ENCODE measurements at regions not wholly inside any gene's neighbourhood (a gene's known extent, or its start where the extent isn't known, plus 50 kb on each side); places are given as distances from the start of the nearest gene placed in this dataset.

- FAIRE-seq = no peak
Measured at GRCh38 chr1:232694475-232694874, 64.5 kb upstream of the SIPA1L2 start.

GRCh38 chr1:232695621-232696385 lies 65.9 kb upstream of the SIPA1L2 start:
- TF ChIP-seq EZH2 (IDR thresholded peaks at IDR 0.05; ENCODE audit: low read length) = no peak
- TF ChIP-seq, protein P1, sequence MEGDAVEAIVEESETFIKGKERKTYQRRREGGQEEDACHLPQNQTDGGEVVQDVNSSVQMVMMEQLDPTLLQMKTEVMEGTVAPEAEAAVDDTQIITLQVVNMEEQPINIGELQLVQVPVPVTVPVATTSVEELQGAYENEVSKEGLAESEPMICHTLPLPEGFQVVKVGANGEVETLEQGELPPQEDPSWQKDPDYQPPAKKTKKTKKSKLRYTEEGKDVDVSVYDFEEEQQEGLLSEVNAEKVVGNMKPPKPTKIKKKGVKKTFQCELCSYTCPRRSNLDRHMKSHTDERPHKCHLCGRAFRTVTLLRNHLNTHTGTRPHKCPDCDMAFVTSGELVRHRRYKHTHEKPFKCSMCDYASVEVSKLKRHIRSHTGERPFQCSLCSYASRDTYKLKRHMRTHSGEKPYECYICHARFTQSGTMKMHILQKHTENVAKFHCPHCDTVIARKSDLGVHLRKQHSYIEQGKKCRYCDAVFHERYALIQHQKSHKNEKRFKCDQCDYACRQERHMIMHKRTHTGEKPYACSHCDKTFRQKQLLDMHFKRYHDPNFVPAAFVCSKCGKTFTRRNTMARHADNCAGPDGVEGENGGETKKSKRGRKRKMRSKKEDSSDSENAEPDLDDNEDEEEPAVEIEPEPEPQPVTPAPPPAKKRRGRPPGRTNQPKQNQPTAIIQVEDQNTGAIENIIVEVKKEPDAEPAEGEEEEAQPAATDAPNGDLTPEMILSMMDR (optimal IDR thresholded peaks at IDR 0.05 in 1 of 3, IDR thresholded peaks at IDR 0.05 in 1 of 3, conservative IDR thresholded peaks at IDR 0.05 in 1 of 3; ENCODE audit: extremely low read depth in 1 of 3, insufficient read depth in 2 of 3, low read length in 3 of 3) = no peak
- Histone ChIP-seq H3K9me3 (ENCODE audit: control insufficient read depth, low read depth, low read length) (no peaks in the 10 kb centered on the region), H3K79me2 (ENCODE audit: control insufficient read depth, insufficient read depth, low read length) (no peaks in the 10 kb centered on the region), H3K4me2 (ENCODE audit: control insufficient read depth, extremely low read depth, insufficient read depth, low read depth, low read length) (no peak overlapping the region), H3K9me1 (ENCODE audit: control insufficient read depth, extremely low read depth, insufficient read depth, low read length) (no peaks in the 10 kb centered on the region), H3K4me3 (ENCODE audit: control insufficient read depth in 2 of 3, extremely low read depth in 1 of 3, insufficient read depth in 2 of 3, low read depth in 1 of 3, low read length in 3 of 3) (no peak overlapping the region), H3K36me3 (ENCODE audit: control insufficient read depth in 2 of 2, extremely low read depth in 1 of 2, insufficient read depth in 2 of 2, low read length in 2 of 2) (no peaks in the 10 kb centered on the region), H3K27me3 (ENCODE audit: control insufficient read depth, extremely low read depth, insufficient read depth, low read length) (peaks cover 22% of the 10 kb centered on the region), H3K9ac (ENCODE audit: control insufficient read depth, extremely low read depth, insufficient read depth, low read length) (no peak overlapping the region), H4K20me1 (ENCODE audit: control insufficient read depth, extremely low read depth, insufficient read depth, low read length) (no peaks in the 10 kb centered on the region), H3K4me1 (ENCODE audit: control insufficient read depth, extremely low read depth, insufficient read depth, low read length) (no peaks in the 10 kb centered on the region), H2AFZ (ENCODE audit: control insufficient read depth, low read length) (no peak overlapping the region), H3K27ac (ENCODE audit: control insufficient read depth, insufficient read depth, low read length) (no peak overlapping the region)
- dilution Hi-C loops (cut with MboI; ENCODE audit: extremely low pct_ligation_motif_present, low sequenced_read_pairs) = no loop called here
- FAIRE-seq (no peak), DNase-seq (ENCODE audit: low read depth, low spot score) (no peak)

More at GRCh38 chr1:232694475-232694874, 64.5 kb upstream of the SIPA1L2 start:
- Histone ChIP-seq H3K79me2 (ENCODE audit: control insufficient read depth, insufficient read depth, low read length) (no peaks in the 10 kb centered on the region), H3K27me3 (ENCODE audit: control insufficient read depth, extremely low read depth, insufficient read depth, low read length) (peaks cover 22% of the 10 kb centered on the region), H3K9me1 (ENCODE audit: control insufficient read depth, extremely low read depth, insufficient read depth, low read length) (no peaks in the 10 kb centered on the region), H2AFZ (ENCODE audit: control insufficient read depth, low read length) (no peak overlapping the region), H3K9me3 (ENCODE audit: control insufficient read depth, low read depth, low read length) (no peaks in the 10 kb centered on the region), H3K9ac (ENCODE audit: control insufficient read depth, extremely low read depth, insufficient read depth, low read length) (no peak overlapping the region), H3K4me3 (ENCODE audit: control insufficient read depth in 2 of 3, extremely low read depth in 1 of 3, insufficient read depth in 2 of 3, low read depth in 1 of 3, low read length in 3 of 3) (no peak overlapping the region), H3K4me1 (ENCODE audit: control insufficient read depth, extremely low read depth, insufficient read depth, low read length) (no peaks in the 10 kb centered on the region), H4K20me1 (ENCODE audit: control insufficient read depth, extremely low read depth, insufficient read depth, low read length) (no peaks in the 10 kb centered on the region), H3K27ac (ENCODE audit: control insufficient read depth, insufficient read depth, low read length) (no peak overlapping the region), H3K4me2 (ENCODE audit: control insufficient read depth, extremely low read depth, insufficient read depth, low read depth, low read length) (no peak overlapping the region), H3K36me3 (ENCODE audit: control insufficient read depth in 2 of 2, extremely low read depth in 1 of 2, insufficient read depth in 2 of 2, low read length in 2 of 2) (no peaks in the 10 kb centered on the region)
- DNase-seq (ENCODE audit: low read depth, low spot score) = no peak
- TF ChIP-seq, protein P1 (optimal IDR thresholded peaks at IDR 0.05 in 1 of 3, IDR thresholded peaks at IDR 0.05 in 1 of 3, conservative IDR thresholded peaks at IDR 0.05 in 1 of 3; ENCODE audit: extremely low read depth in 1 of 3, insufficient read depth in 2 of 3, low read length in 3 of 3) = no peak
- TF ChIP-seq EZH2 (IDR thresholded peaks at IDR 0.05; ENCODE audit: low read length) = no peak
- dilution Hi-C loops (cut with MboI; ENCODE audit: extremely low pct_ligation_motif_present, low sequenced_read_pairs) = no loop called here
